Cardiac septum (tissue), 1 donor: ENCODE measurements at regions not wholly inside any gene's neighbourhood (a gene's known extent, or its start where the extent isn't known, plus 50 kb on each side); places are given as distances from the start of the nearest gene placed in this dataset.
"Not testable (repeated sequence)": the region's sequence is repeated elsewhere in the genome, so short reads cannot be mapped to it uniquely, and the experiment has no call there.

ENCODE experiments used
- DNase-seq: peaks from one replicate; pipeline ENCODE4 v3.0.0-alpha.2; 2020; ENCODE audit warnings: low spot score
- intact Hi-C: fragments of 100-400 bp; cut with DNase I; formaldehyde crosslinking; loops from one replicate; pipeline ENCODE4 v1.14.0; 2022
- donor health status: DM: no; HTN: no; CAD: no.

GRCh38 chr3:176075491-176075890 lies 1121.8 kb downstream of the TBL1XR1 start:
- DNase-seq: no peak
- intact Hi-C loops: no loop called here

- DNase-seq: no peak
- intact Hi-C loops: no loop called here
These were observed 1122.2 kb downstream of the TBL1XR1 start for GRCh38 chr3:176075046-176075445.

- DNase-seq: no peak
- intact Hi-C loops: no loop called here
These were observed 1123.2 kb downstream of the TBL1XR1 start for GRCh38 chr3:176074096-176074495.

GRCh38 chr3:176071943-176072342 lies 1125.3 kb downstream of the TBL1XR1 start:
- DNase-seq: no peak
- intact Hi-C loops: no loop called here

GRCh38 chr3:176068750-176069149 lies 1128.5 kb downstream of the TBL1XR1 start:
- intact Hi-C loops: no loop called here
- no peak for DNase-seq

GRCh38 chr3:176058856-176059255 lies 1138.4 kb downstream of the TBL1XR1 start:
- intact Hi-C loops: no loop called here
- DNase-seq: no peak

- intact Hi-C loops: no loop called here
- no peak for DNase-seq
These were observed 1141.4 kb downstream of the TBL1XR1 start for GRCh38 chr3:176055836-176056235.

GRCh38 chr3:176051766-176052165 lies 1145.5 kb downstream of the TBL1XR1 start:
- no peak for DNase-seq
- intact Hi-C loops: no loop called here

GRCh38 chr3:176046703-176047102 lies 1150.6 kb downstream of the TBL1XR1 start:
- DNase-seq: no peak
- intact Hi-C loops: no loop called here

GRCh38 chr3:176041812-176042211 lies 1155.5 kb downstream of the TBL1XR1 start:
- no peak for DNase-seq
- intact Hi-C loops: no loop called here

GRCh38 chr3:176041185-176041584 lies 1156.1 kb downstream of the TBL1XR1 start:
- no peak for DNase-seq
- intact Hi-C loops: no loop called here

GRCh38 chr3:176037636-176038035 lies 1159.6 kb downstream of the TBL1XR1 start:
- no peak for DNase-seq
- intact Hi-C loops: no loop called here

- DNase-seq: no peak
- intact Hi-C loops: no loop called here
These were observed 1165.2 kb downstream of the TBL1XR1 start for GRCh38 chr3:176032043-176032442.

- intact Hi-C loops, DNase-seq: not testable (repeated sequence)
These were observed 1157.1 kb downstream of the NAALADL2 start for GRCh38 chr3:176016203-176016602.

GRCh38 chr3:176015228-176015627 lies 1156.1 kb downstream of the NAALADL2 start:
- DNase-seq, intact Hi-C loops: not testable (repeated sequence)

GRCh38 chr3:176009256-176009655 lies 1150.1 kb downstream of the NAALADL2 start:
- no peak for DNase-seq
- intact Hi-C loops: no loop called here

GRCh38 chr3:176005564-176005963 lies 1146.4 kb downstream of the NAALADL2 start:
- intact Hi-C loops: no loop called here
- no peak for DNase-seq

GRCh38 chr3:175989161-175989560 lies 1130.0 kb downstream of the NAALADL2 start:
- intact Hi-C loops: no loop called here

GRCh38 chr3:175988401-175988800 lies 1129.3 kb downstream of the NAALADL2 start:
- intact Hi-C loops: no loop called here
- DNase-seq: no peak

More at GRCh38 chr3:175989161-175989560, 1130.0 kb downstream of the NAALADL2 start:
- DNase-seq: no peak

- intact Hi-C loops: no loop called here
- DNase-seq: no peak
These were observed 1126.6 kb downstream of the NAALADL2 start for GRCh38 chr3:175985781-175986180.

GRCh38 chr3:175983379-175983778 lies 1124.2 kb downstream of the NAALADL2 start:
- intact Hi-C loops: no loop called here
- DNase-seq: no peak

GRCh38 chr3:175980486-175981090 lies 1121.5 kb downstream of the NAALADL2 start:
- intact Hi-C loops: no loop called here
- no peak for DNase-seq
